Mesenchymal stem cell (in vitro differentiated cells and primary cell): ENCODE measurements at regions not wholly inside any gene's neighbourhood (a gene's known extent, or its start where the extent isn't known, plus 50 kb on each side); places are given as distances from the start of the nearest gene placed in this dataset.

ENCODE experiments used
- DNase-seq: peaks from one replicate; pipeline ENCODE4 v3.0.0-alpha.2; 2013
- H2AFZ ChIP-seq: one replicate; pipeline ENCODE4 v1.6.1; 2013; ENCODE audit warnings: low read depth, mild to moderate bottlenecking, control low read depth, inconsistent platforms, low read length, moderate library complexity
- H2AK5ac ChIP-seq: 2 replicates; pipeline ENCODE4 v1.6.1; 2013; ENCODE audit warnings: low read length, moderate library complexity, mild to moderate bottlenecking, inconsistent platforms; ENCODE audit not compliant: severe bottlenecking
- H2BK120ac ChIP-seq: one replicate; pipeline ENCODE4 v1.6.1; 2013; ENCODE audit warnings: low read depth, mild to moderate bottlenecking, inconsistent platforms, low read length, moderate library complexity
- H2BK12ac ChIP-seq, 2 experiments: one replicate each; pipeline ENCODE4 v1.6.1; 2013; ENCODE audit warnings: inconsistent platforms in 2 of 2, low read length in 2 of 2, mild to moderate bottlenecking in 2 of 2, moderate library complexity in 2 of 2, control low read depth in 1 of 2
- H2BK15ac ChIP-seq: one replicate; pipeline ENCODE4 v1.6.1; 2013; ENCODE audit warnings: mild to moderate bottlenecking, low read depth, inconsistent platforms; ENCODE audit not compliant: poor library complexity, severe bottlenecking
- H2BK5ac ChIP-seq: 2 replicates; pipeline ENCODE4 v1.6.1; 2013; ENCODE audit warnings: low read depth, mild to moderate bottlenecking, low read length, control low read depth, inconsistent platforms; ENCODE audit not compliant: poor library complexity, severe bottlenecking
- H3K14ac ChIP-seq, 2 experiments: one replicate each; pipeline ENCODE4 v1.6.1; 2013; ENCODE audit warnings: inconsistent platforms in 2 of 2, low read length in 2 of 2, control low read depth in 1 of 2, mild to moderate bottlenecking in 1 of 2, moderate library complexity in 1 of 2
- H3K18ac ChIP-seq, 2 experiments: one replicate each; pipeline ENCODE4 v1.6.1; 2013; ENCODE audit warnings: inconsistent platforms in 2 of 2, low read length in 2 of 2, control low read depth in 1 of 2, low read depth in 1 of 2, mild to moderate bottlenecking in 1 of 2
- H3K23ac ChIP-seq, 2 experiments: one replicate each; pipeline ENCODE4 v1.6.1; 2013; ENCODE audit warnings: inconsistent platforms in 2 of 2, low read length in 2 of 2, mild to moderate bottlenecking in 2 of 2, moderate library complexity in 2 of 2, control low read depth in 1 of 2
- H3K27ac ChIP-seq: 2 replicates; pipeline ENCODE4 v1.5.1; 2013; ENCODE audit warnings: mild to moderate bottlenecking, moderate library complexity, low read length, control low read depth, inconsistent platforms; ENCODE audit not compliant: poor library complexity, severe bottlenecking
- H3K27me3 ChIP-seq, 2 experiments: 2 replicates each; pipeline versions ENCODE4 v1.6.1 to v1.7.0; 2013; ENCODE audit warnings: low read length in 2 of 2, mild to moderate bottlenecking in 2 of 2, moderate library complexity in 2 of 2, control low read depth in 1 of 2, inconsistent platforms in 1 of 2; ENCODE audit not compliant: control insufficient read depth in 1 of 2, insufficient read depth in 1 of 2
- H3K36me3 ChIP-seq, 2 experiments: 2 replicates each; pipeline versions ENCODE4 v1.6.1 to v1.7.0; 2013; ENCODE audit warnings: low read length in 2 of 2, control low read depth in 1 of 2, inconsistent platforms in 1 of 2, low read depth in 1 of 2, mild to moderate bottlenecking in 1 of 2; ENCODE audit not compliant: insufficient read depth in 2 of 2, control insufficient read depth in 1 of 2
- H3K4ac ChIP-seq, 2 experiments: one replicate each; pipeline ENCODE4 v1.6.1; 2013; ENCODE audit warnings: inconsistent platforms in 2 of 2, low read length in 2 of 2, mild to moderate bottlenecking in 2 of 2, moderate library complexity in 2 of 2, control low read depth in 1 of 2, low read depth in 1 of 2
- H3K4me1 ChIP-seq: 2 replicates; pipeline ENCODE4 v1.6.1; 2013; ENCODE audit warnings: low read depth, low read length, control low read depth; ENCODE audit not compliant: control insufficient read depth, insufficient read depth
- H3K4me2 ChIP-seq: 2 replicates; pipeline ENCODE4 v1.6.1; 2013; ENCODE audit warnings: low read length, mild to moderate bottlenecking, inconsistent platforms; ENCODE audit not compliant: poor library complexity, severe bottlenecking
- H3K4me3 ChIP-seq, 2 experiments: 2 replicates each; pipeline versions ENCODE4 v1.5.1 to v1.7.0; 2013; ENCODE audit warnings: low read length in 2 of 2, mild to moderate bottlenecking in 2 of 2, control low read depth in 1 of 2, low read depth in 1 of 2; ENCODE audit not compliant: insufficient read depth in 1 of 2
- H3K79me1 ChIP-seq: replicated peaks from 2 replicates; pipeline ENCODE4 v1.6.1; 2013; ENCODE audit warnings: mild to moderate bottlenecking, control low read depth, low read length, inconsistent platforms; ENCODE audit not compliant: poor library complexity, severe bottlenecking
- H3K9ac ChIP-seq: 2 replicates; pipeline ENCODE4 v1.7.0; 2013; ENCODE audit warnings: mild to moderate bottlenecking, low read length, moderate library complexity
- H3K9me3 ChIP-seq: 2 replicates; pipeline ENCODE4 v1.7.0; 2013; ENCODE audit warnings: mild to moderate bottlenecking, low read length; ENCODE audit not compliant: control insufficient read depth
- H4K8ac ChIP-seq: one replicate; pipeline ENCODE4 v1.6.1; 2013; ENCODE audit warnings: inconsistent platforms, mild to moderate bottlenecking, low read length, moderate library complexity
- H4K91ac ChIP-seq: one replicate; pipeline ENCODE4 v1.6.1; 2013; ENCODE audit warnings: mild to moderate bottlenecking, low read length, inconsistent platforms
- WGBS: methylation state at CpG from one replicate; pipeline ENCODE4 v1.1.7; 2013; ENCODE audit warnings: mixed read lengths; 5-methylcytosine and 5-hydroxymethylcytosine counted together

GRCh38 chr2:144120487-144120886 lies 399.4 kb downstream of the ZEB2 start:
- no peaks in the 10 kb centered on the region for H3K4me1 ChIP-seq
- no peak overlapping the region for H2AK5ac ChIP-seq
- DNase-seq = no peak
- no peak overlapping the region for H3K4me2 ChIP-seq
- H3K27me3 ChIP-seq = no peaks in the 10 kb centered on the region
- H3K23ac ChIP-seq = no peak overlapping the region
- H3K4ac ChIP-seq = no peak overlapping the region
- no peaks in the 10 kb centered on the region for H3K9me3 ChIP-seq
- H2BK12ac ChIP-seq = no peak overlapping the region
- no peak overlapping the region for H2BK5ac ChIP-seq
- no peak overlapping the region for H3K14ac ChIP-seq
- no peaks in the 10 kb centered on the region for H3K79me1 ChIP-seq
- WGBS = 94% methylated on average over 3 of the region's 4 CpGs
- H3K27ac ChIP-seq = no peak overlapping the region
- no peak overlapping the region for H2BK120ac ChIP-seq
- H4K8ac ChIP-seq = no peak overlapping the region
- H2AFZ ChIP-seq = no peak overlapping the region
- no peaks in the 10 kb centered on the region for H3K36me3 ChIP-seq
- no peak overlapping the region for H3K4me3 ChIP-seq
- no peak overlapping the region for H3K18ac ChIP-seq
- no peak overlapping the region for H4K91ac ChIP-seq
- no peak overlapping the region for H3K9ac ChIP-seq
- H2BK15ac ChIP-seq = no peak overlapping the region

DNA sequence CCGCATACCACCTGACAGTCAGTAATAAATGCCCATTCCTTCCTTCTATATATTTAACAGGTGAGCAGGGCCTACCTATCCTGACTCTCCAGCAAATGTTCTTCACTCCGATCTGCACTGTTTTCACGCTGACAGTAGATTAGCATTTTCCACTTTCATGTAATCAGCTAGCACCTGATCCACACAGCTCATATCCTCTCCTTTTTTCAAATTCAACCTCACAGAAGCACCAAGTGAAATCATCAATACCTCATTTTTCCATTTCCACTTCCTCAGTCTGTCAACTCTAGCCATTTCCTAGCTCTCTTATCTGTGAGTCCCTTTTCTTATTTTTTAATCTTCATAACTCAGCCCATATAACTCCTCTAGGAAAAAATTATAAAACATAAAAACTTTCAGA lies 402.8 kb downstream of the ZEB2 start:
- Histone ChIP-seq H3K9me3 (no peaks in the 10 kb centered on the region), H2AFZ (no peak overlapping the region), H3K36me3 (no peaks in the 10 kb centered on the region), H2BK120ac (no peak overlapping the region), H2BK15ac (no peak overlapping the region), H3K14ac (no peak overlapping the region), H4K91ac (no peak overlapping the region), H2BK5ac (no peak overlapping the region), H3K9ac (no peak overlapping the region), H3K4me2 (no peak overlapping the region), H3K27me3 (no peaks in the 10 kb centered on the region), H2BK12ac (no peak overlapping the region), H2AK5ac (no peak overlapping the region), H3K23ac (no peak overlapping the region), H3K79me1 (no peaks in the 10 kb centered on the region), H3K4me3 (no peak overlapping the region), H4K8ac (no peak overlapping the region), H3K18ac (no peak overlapping the region), H3K27ac (no peak overlapping the region), H3K4me1 (no peaks in the 10 kb centered on the region), H3K4ac (no peak overlapping the region)
- no peak for DNase-seq
- over 99% methylated on average over 3 of the region's 3 CpGs for WGBS

DNA sequence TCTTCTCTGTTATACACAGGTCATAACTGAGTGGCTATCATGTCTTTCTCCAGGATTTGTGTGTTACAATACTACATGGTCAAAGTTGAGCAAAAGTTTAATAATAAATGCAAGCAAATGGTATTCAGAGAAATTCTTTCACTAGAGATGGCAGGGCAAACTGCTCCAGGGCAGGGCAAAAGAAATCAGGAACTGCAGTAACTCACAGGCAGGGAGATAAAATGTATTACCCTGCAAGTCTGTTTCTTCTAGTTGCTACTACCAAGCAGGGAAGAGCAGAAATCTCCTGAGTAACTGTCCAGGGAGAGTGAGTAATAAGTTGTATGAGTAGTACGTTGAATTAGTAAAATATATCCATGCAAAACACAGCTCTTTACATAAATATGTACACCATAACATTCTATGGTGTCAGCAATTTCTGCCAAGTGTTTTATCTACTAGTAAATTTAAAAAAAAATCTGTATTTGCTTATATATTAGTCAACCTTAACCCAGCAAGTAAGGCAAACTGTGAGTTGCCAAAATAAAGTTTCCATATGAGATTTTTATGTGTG lies 404.1 kb downstream of the ZEB2 start:
- Histone ChIP-seq H3K18ac (no peak overlapping the region), H3K4me1 (no peaks in the 10 kb centered on the region), H3K27ac (no peak overlapping the region), H4K91ac (no peak overlapping the region), H3K4me2 (no peak overlapping the region), H2BK12ac (no peak overlapping the region), H3K4me3 (no peak overlapping the region), H2BK15ac (no peak overlapping the region), H3K4ac (no peak overlapping the region), H2BK5ac (no peak overlapping the region), H3K36me3 (no peaks in the 10 kb centered on the region), H3K27me3 (no peaks in the 10 kb centered on the region), H3K79me1 (no peaks in the 10 kb centered on the region), H2AFZ (no peak overlapping the region), H3K14ac (no peak overlapping the region), H3K23ac (no peak overlapping the region), H2AK5ac (no peak overlapping the region), H3K9ac (peak overlapping the region; percentile 25), H3K9me3 (no peaks in the 10 kb centered on the region), H2BK120ac (no peak overlapping the region), H4K8ac (no peak overlapping the region)
- DNase-seq = no peak
- WGBS = no CpG with 5 or more reads among the region's 1 CpG

DNA sequence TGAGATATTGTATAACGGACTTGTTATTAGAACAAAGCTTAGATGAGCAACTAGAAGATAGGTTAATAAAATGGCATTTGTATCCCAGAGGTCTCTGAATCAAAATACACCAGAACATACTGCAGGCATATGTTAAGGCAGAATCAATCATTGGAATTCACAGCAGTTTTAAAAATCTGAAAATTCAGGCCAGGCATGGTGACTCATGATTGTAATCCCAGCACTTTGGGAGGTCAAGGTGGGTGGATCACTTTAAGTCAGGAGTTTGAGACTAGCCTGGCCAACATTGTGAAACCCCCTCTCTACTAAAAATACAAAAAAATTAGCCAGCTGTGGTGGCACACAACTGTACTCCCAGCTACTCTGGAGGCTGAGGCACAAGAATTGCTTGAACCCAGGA lies 405.2 kb downstream of the ZEB2 start:
- Histone ChIP-seq H3K27me3 (no peaks in the 10 kb centered on the region), H3K4me1 (no peaks in the 10 kb centered on the region), H3K4ac (no peak overlapping the region), H2BK15ac (no peak overlapping the region), H4K91ac (no peak overlapping the region), H2BK5ac (no peak overlapping the region), H3K14ac (no peak overlapping the region), H2BK12ac (no peak overlapping the region), H3K9me3 (no peaks in the 10 kb centered on the region), H3K23ac (no peak overlapping the region), H3K79me1 (no peaks in the 10 kb centered on the region), H3K18ac (no peak overlapping the region), H2BK120ac (no peak overlapping the region), H3K9ac (no peak overlapping the region), H3K4me2 (no peak overlapping the region), H2AK5ac (no peak overlapping the region), H4K8ac (no peak overlapping the region), H3K36me3 (no peaks in the 10 kb centered on the region), H2AFZ (no peak overlapping the region), H3K4me3 (no peak overlapping the region), H3K27ac (no peak overlapping the region)
- 100% methylated on average over 1 of the region's 1 CpG for WGBS
- no peak for DNase-seq
